Esophagus muscularis mucosa (tissue), 4 donors: ENCODE measurements at regions not wholly inside any gene's neighbourhood (a gene's known extent, or its start where the extent isn't known, plus 50 kb on each side); places are given as distances from the start of the nearest gene placed in this dataset.

Experiments
- DNase-seq: peaks from one replicate; pipeline ENCODE4 v3.0.0-alpha.2; 2017; ENCODE audit errors: extremely low spot score
- H3K27ac ChIP-seq, 4 donors: fragments of 200-600 bp; sonication (generic); replicated peaks in 1 of 4; 1 replicate in 3 of 4; 2 replicates in 1 of 4; pipeline ENCODE4 v1.5.1; 2016 to 2019; ENCODE audit warnings: mild to moderate bottlenecking in 1 of 4
- H3K27me3 ChIP-seq, 4 donors: fragments of 200-600 bp; sonication (generic); one replicate each; pipeline versions ENCODE4 v1.5.1 to v1.6.0; 2016 to 2019
- H3K36me3 ChIP-seq, 4 donors: fragments of 200-600 bp; sonication (generic); one replicate each; pipeline ENCODE4 v1.5.1; 2016 to 2019
- H3K4me1 ChIP-seq, 4 donors: fragments of 200-600 bp; sonication (generic); one replicate each; pipeline ENCODE4 v1.5.1; 2016 to 2019
- H3K4me3 ChIP-seq, 4 donors: fragments of 200-600 bp; sonication (generic); 1 replicate in 2 of 4; 2 replicates in 2 of 4; pipeline ENCODE4 v1.5.1; 2016 to 2019; ENCODE audit warnings: mild to moderate bottlenecking in 4 of 4, moderate library complexity in 1 of 4
- H3K9me3 ChIP-seq, 4 donors: fragments of 200-600 bp; sonication (generic); 1 replicate in 3 of 4; 2 replicates in 1 of 4; pipeline ENCODE4 v1.5.1; 2016 to 2019
- CTCF ChIP-seq, 3 experiments: fragments of 200-600 bp in 2 of 3; fragments of 450-650 bp in 1 of 3; sonication (generic) in 2 of 3; IDR thresholded peaks; one replicate each; pipeline ENCODE4 v1.5.1; 2017 to 2019; ENCODE audit warnings: antibody characterized with exemption in 3 of 3, mild to moderate bottlenecking in 2 of 3, moderate library complexity in 1 of 3
- EP300 ChIP-seq: sonication (generic); formaldehyde crosslinking; IDR thresholded peaks from one replicate; pipeline ENCODE4 v1.6.1; 2017; ENCODE audit warnings: antibody characterized with exemption
- POLR2A ChIP-seq: fragments of 450-650 bp; IDR thresholded peaks from one replicate; pipeline ENCODE4 v1.6.1; 2017; ENCODE audit warnings: antibody characterized with exemption, moderate library complexity, mild to moderate bottlenecking, low read depth
- POLR2AphosphoS5 ChIP-seq, 2 donors: sonication (generic); formaldehyde crosslinking; IDR thresholded peaks; one replicate each; pipeline ENCODE4 v1.6.1; 2017; ENCODE audit warnings: antibody characterized with exemption in 2 of 2
- WGBS: methylation state at CpG from one replicate; pipeline ENCODE4 v1.1.5; 2018; 5-methylcytosine and 5-hydroxymethylcytosine counted together
- intact Hi-C: fragments of 100-400 bp; cut with DNase I; formaldehyde crosslinking; loops from one replicate; pipeline ENCODE4 v1.15.1; 2023

DNA sequence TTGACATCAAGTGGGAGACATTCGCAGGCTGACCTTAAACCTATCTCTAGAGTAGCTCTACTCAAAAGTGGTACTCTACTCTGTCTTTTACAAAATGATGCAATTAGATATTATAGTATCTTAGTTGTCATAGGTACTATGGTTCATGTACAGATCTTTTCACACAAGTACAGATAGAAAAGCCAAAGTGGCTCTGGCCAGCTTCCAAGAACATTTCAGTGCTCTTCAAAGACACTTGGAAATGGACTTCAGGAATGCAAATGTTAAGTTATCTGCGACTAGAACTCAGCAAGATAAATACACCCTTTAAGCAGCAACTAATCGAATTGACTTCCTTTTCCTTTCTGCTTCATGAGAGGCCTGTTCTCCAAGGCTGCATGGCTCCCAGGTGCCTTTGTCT lies 718.7 kb upstream of the FAM98A start:
- TF ChIP-seq POLR2A (no peak), POLR2AphosphoS5 (IDR thresholded peaks at IDR 0.05) (no peak), EP300 (no peak), CTCF (IDR thresholded peaks at IDR 0.05) (no peak)
- Histone ChIP-seq H3K27me3 (no peaks in the 10 kb centered on the region), H3K27ac (no peak overlapping the region), H3K36me3 (no peaks in the 10 kb centered on the region), H3K4me3 (no peak overlapping the region), H3K9me3 (no peaks in the 10 kb centered on the region), H3K4me1 (peaks cover 0 to 6% (median 2%) of the 10 kb centered on the region in 4 donors)
- no peak for DNase-seq
- 48% methylated on average over 3 of the region's 3 CpGs for WGBS
- intact Hi-C loops: no loop called here

DNA sequence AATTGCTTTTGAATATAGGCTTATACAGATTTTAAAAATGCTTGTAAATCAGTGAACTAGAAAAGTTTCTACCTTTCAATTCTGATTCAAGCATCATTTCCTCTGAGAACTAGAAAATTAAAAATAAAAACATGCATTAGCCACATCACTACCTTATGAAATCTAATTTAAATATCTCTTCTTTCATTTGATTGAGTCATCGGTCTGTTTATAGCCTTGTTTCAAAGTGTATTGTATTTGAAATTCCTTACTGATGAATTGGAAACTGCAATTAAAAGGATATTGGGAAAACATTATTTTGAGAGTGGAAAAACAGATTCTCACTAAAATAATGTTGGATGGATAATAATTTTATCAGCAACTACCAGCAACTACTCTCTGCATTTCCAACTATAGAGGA lies 717.7 kb upstream of the FAM98A start:
- Histone ChIP-seq H3K36me3 (no peaks in the 10 kb centered on the region), H3K27me3 (no peaks in the 10 kb centered on the region), H3K4me3 (no peak overlapping the region), H3K4me1 (peaks cover 0 to 6% (median 2%) of the 10 kb centered on the region in 4 donors), H3K27ac (no peak overlapping the region), H3K9me3 (no peaks in the 10 kb centered on the region)
- 98% methylated on average over 1 of the region's 1 CpG for WGBS
- intact Hi-C loops: no loop called here
- DNase-seq: no peak
- TF ChIP-seq EP300: no peak
- TF ChIP-seq POLR2AphosphoS5 (IDR thresholded peaks at IDR 0.05): no peak
- TF ChIP-seq POLR2A: no peak
- TF ChIP-seq CTCF (IDR thresholded peaks at IDR 0.05): no peak

GRCh38 chr2:34311816-34312215 lies 712.7 kb upstream of the FAM98A start:
- Histone ChIP-seq H3K4me3 (no peak overlapping the region), H3K27me3 (no peaks in the 10 kb centered on the region), H3K4me1 (no peaks in the 10 kb centered on the region), H3K9me3 (no peaks in the 10 kb centered on the region), H3K36me3 (no peaks in the 10 kb centered on the region), H3K27ac (no peak overlapping the region)
- intact Hi-C loops: no loop called here
- DNase-seq: no peak
- TF ChIP-seq CTCF (IDR thresholded peaks at IDR 0.05) (no peak), POLR2AphosphoS5 (IDR thresholded peaks at IDR 0.05) (no peak), POLR2A (no peak), EP300 (no peak)
- WGBS: 33% methylated on average over 1 of the region's 1 CpG

GRCh38 chr2:34308140-34308539 lies 709.0 kb upstream of the FAM98A start:
- intact Hi-C loops: no loop called here
- Histone ChIP-seq H3K4me1 (no peaks in the 10 kb centered on the region), H3K36me3 (no peaks in the 10 kb centered on the region), H3K27me3 (no peaks in the 10 kb centered on the region), H3K27ac (no peak overlapping the region), H3K4me3 (no peak overlapping the region), H3K9me3 (no peaks in the 10 kb centered on the region)
- DNase-seq: no peak
- WGBS: 93% methylated on average over 2 of the region's 2 CpGs
- TF ChIP-seq CTCF (IDR thresholded peaks at IDR 0.05): no peak
- TF ChIP-seq POLR2AphosphoS5 (IDR thresholded peaks at IDR 0.05): no peak
- no peak for TF ChIP-seq EP300
- no peak for TF ChIP-seq POLR2A

- no peak overlapping the region for H3K4me3 ChIP-seq
- no peaks in the 10 kb centered on the region for H3K9me3 ChIP-seq
- WGBS: 67% methylated on average over 4 of the region's 4 CpGs
- TF ChIP-seq EP300 (no peak), POLR2AphosphoS5 (IDR thresholded peaks at IDR 0.05) (no peak), POLR2A (no peak), CTCF (IDR thresholded peaks at IDR 0.05) (no peak)
- H3K36me3 ChIP-seq: no peaks in the 10 kb centered on the region
- intact Hi-C loops: no loop called here
- H3K27ac ChIP-seq: no peak overlapping the region
- no peaks in the 10 kb centered on the region for H3K27me3 ChIP-seq
- H3K4me1 ChIP-seq: no peaks in the 10 kb centered on the region
- DNase-seq: no peak
These were observed 708.5 kb upstream of the FAM98A start for GRCh38 chr2:34307636-34308035.
